CD4-positive, alpha-beta T cell treated with Interleukin-4 for 1 hour (primary cell): ENCODE measurements at regions not wholly inside any gene's neighbourhood (a gene's known extent, or its start where the extent isn't known, plus 50 kb on each side); places are given as distances from the start of the nearest gene placed in this dataset.
A peak's percentile ranks its signal among the peaks of the same experiment; 100 is the strongest.

ENCODE experiments used
- DNase-seq, 2 donors: peaks; one replicate each; pipeline ENCODE4 v3.0.0-alpha.2; 2020 to 2022

GRCh38 chr18:42271647-42272414, 316.8 kb downstream of the PIK3C3 start:
- no peak for DNase-seq

DNA sequence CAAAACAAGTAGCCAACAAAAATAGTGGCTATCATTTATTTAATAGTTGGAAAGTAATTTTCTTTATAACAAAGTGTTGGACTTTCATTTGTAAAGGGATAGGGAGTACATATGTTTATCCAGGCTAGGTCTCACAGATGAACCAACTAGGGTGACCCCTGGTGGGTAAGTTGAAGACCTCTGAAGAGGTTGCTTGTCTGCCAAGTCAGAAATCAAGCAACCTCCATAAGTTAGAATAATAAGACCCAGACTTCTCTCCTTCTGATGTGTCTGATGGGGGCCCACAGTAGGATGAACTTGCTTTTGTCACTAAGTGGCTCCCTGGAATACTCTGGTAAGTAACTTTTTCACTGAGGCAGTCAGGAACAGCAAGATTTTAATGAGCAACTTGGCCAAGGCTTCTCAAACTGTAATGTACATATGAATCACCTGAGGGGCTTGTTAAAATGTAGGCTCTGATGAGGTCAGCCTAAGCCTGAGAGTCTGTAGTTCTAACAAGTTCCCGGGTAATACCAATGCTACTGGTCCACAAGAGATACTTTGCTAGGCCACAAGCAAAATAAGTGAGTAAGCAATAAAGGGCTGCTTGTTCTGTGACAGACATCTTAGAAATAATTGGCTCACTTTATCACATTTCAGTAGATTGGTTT, 319.6 kb downstream of the PIK3C3 start:
- no peak for DNase-seq

- no peak for DNase-seq
These were observed 320.1 kb downstream of the PIK3C3 start for GRCh38 chr18:42275138-42275535.

DNA sequence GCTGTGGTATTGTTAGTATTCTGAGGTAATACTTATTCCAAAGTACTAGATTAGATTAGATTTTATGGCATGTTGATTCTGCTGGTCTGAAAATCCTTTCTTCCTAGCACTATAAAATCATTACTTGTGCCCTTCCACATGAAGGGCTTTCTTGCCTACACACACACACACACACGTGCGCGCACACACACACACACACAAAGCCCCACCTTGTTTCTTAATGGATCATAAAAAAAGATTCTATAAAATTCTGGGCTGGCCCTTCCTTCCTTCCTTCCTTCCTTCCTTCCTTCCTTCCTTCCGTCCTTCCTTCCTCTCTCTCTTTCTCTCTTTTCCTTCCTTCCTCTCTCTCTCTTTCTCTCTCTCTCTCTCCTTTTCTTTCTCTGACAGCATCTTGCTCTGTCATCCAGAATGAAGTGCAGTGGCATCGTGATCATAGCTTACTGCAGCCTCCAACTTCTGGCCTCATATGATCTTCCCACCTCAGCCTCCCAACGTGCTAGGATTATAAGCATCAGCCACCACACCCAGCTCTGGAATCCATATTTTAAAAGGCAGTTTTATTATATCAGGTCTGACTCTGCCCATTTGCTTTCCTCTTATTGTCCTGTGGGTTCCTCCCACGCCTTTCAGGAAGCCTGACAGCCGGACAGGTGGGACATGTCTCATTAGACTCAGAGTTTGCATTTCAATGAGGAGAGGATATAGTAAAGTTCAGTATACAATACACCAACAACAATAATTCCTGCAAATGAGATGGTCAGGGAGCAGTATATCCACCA, 321.1 kb downstream of the PIK3C3 start:
- no peak for DNase-seq

DNA sequence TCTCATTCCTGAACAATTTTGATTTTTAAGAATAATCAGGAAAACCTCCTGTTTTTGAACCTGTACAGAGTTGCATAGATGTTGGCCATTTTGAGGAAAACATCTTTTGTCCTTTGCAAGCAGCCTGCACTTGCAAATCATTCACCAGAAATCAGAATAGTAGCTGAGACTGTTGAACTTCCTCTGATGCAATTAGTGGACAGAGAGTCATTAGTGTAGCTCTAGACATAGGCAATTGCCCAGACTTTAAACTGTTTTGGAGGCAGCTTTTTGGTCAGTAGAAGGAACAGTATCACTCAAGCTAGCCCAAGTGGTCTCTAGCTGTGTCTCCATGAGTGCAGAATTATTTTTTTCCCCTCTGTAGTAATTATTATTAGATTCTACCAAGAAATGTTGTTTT, 326.1 kb downstream of the PIK3C3 start:
- no peak for DNase-seq

- no peak for DNase-seq
These were observed 326.8 kb downstream of the PIK3C3 start for GRCh38 chr18:42281851-42282250.

DNA sequence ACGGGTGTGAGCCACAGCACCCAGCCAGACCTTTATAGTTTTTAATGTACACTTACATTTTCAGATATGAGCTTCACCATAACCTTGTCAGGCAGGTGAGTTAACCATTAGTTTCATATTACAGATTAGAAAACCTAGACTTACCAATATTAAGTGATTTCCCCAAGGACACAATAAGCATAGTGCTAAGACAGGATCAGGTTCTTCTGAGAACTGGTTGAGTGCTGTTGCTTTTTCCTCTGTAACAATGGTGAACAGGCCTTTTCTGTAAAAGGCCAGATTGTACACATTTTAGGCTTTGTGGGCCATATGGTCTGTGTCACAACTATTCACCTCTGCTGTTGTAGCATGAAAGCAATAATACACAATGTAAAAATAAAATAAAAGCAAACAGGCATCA, 332.0 kb downstream of the PIK3C3 start:
- DNase-seq, result no peak

GRCh38 chr18:42288129-42288528, 333.1 kb downstream of the PIK3C3 start:
- DNase-seq, result no peak

DNA sequence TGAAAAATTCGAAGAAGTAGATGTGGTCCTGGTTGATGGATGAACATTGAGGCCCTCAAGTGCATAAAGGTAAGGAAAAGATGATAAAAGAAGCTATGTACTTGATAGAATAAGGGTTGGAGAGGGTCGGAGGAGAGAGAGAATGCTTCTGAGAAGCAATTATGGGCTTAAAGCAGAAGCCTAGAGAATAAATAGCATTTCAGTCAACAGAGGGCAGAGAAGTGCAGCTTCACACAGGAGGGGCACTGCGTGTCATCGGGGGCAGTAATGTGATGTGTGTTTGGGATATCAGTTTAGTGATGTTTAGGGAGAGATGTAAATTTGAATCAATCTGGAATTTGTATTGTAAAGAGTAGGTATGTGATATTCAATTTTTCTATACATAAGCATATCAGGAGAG, 334.5 kb downstream of the PIK3C3 start:
- DNase-seq, result no peak

GRCh38 chr18:42290318-42291307, 335.6 kb downstream of the PIK3C3 start:
- no peak for DNase-seq

DNA sequence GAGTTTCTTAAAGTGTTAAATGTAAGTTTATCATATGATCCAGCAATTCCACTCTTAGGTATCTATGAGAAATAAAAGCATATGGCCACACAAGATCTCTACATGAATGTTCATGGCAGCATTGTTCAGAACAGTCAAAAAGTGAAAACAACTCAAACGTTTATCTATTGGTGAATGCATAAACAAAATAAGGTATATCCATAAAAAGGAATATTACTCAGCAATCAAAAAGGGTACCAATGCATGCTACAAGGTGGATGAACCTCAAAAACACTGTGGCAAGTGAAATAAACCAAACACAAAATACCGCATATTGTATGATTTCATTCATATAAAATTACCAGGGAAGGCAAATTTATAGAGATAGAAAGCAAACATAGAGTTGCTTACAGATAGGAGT, 337.6 kb downstream of the PIK3C3 start:
- no peak for DNase-seq

DNA sequence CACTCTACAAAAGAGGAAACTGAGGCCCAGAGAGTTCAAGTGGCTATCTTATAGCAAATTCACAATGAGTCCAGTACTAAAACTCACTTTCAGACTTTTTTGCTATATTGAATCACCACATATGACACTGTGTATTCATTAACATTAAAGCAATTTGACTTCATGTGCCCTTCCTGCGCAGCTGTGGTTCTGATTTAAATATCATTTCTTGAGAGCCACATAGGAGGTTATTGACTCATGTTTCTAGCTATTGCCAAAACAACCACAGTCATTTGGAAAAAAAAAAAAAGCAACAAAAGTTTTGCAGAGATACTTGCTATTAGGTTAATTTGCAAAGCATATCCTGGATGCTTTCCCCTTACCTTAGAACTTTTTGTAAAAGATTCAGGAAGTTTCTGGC, 341.2 kb downstream of the PIK3C3 start:
- no peak for DNase-seq

DNA sequence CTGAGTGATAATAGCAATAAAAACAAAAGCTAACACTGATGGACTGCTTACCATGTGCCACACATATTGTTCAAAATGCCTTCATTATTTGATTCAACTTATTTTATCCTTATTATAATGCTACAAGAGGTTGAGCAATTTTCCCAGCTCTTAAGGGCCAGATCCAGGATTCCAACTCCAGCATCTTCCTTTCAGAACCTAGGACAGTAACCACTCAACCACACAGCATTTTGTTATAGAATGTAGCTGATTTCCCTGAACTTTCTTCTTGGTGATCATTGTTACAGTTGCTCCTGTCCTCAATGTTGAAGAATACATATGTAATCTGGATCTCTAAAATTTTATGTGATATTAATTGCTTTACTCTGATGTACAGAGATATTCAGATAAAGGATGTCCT, 341.7 kb downstream of the PIK3C3 start:
- DNase-seq, result no peak

GRCh38 chr18:42298759-42299675, 344.0 kb downstream of the PIK3C3 start:
- DNase-seq, result peak; percentile 16 to 43

DNA sequence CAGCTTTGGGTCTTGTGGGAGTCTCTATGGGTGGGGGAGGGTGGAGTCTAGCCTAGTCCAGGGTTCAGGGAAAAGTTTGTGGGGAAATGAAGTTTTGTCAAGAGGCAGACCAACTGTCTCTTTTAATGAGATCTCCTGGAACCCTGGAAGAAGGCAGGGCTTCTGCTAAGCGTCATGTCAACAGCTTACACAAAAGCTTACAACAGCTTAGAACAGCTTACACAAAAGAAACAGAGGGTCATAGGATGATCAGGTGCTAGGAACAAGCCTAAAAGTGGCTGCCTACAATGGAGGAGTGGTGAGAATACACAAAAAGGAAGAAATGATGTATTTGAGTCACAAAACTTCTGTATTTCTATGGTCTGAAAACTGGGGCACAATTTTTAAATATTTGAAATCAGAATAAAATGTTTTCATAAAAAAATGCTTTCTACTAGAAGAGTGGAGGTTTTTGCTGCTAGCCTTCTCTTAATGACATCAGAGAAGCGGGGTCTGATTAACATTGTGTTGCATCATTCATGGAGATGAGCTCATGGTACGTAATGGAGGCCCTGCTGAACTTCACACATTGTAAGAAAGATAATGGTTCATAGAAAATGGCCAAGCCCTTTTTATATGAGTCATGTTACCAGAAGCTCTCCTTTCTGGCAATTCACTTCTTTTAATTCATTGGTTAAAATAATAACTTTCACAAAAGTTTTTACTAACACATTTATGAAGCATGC, 351.0 kb downstream of the PIK3C3 start:
- DNase-seq, result no peak

DNA sequence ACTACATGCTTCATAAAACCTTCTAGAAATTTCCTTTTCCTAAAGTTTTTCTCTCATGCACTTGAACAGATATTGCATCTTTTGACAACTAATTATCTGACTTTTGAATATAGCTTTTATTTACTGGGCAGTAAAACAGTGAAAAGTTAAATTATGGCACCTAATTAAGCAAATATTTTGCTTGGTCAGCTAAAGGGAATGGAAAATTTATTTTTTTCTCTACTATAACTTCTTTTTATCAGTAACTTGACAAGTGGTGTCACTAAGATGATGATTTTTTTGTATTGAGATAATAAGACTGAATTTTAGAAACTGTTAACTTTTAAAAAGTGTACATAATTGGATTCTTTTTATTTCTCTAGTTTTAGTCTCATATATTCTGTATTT, 351.6 kb downstream of the PIK3C3 start:
- DNase-seq, result no peak

- no peak for DNase-seq
These were observed 355.9 kb downstream of the PIK3C3 start for GRCh38 chr18:42310956-42311355.

- no peak for DNase-seq
These were observed 371.7 kb downstream of the PIK3C3 start for GRCh38 chr18:42326752-42327151.

- no peak for DNase-seq
These were observed 373.9 kb downstream of the PIK3C3 start for GRCh38 chr18:42328931-42329330.

DNA sequence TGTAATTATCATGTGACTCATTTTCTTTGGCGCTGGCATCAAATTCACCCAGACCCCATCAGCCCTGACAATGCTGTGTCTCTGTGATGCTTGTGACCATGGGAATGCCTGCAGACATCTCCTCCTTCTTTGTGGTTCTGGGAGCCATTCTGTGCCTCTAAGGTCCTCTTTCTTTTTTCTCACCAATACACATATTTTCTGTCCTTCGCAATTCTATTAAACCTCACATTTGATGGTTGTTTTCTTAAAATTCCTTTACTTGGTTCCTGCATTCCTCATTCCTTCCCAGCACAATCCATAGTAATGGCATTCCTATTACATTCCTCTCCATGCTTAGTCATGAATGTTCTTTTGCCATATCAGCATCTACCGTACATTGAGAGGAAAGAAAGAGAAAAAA, 375.3 kb downstream of the PIK3C3 start:
- DNase-seq, result no peak

DNA sequence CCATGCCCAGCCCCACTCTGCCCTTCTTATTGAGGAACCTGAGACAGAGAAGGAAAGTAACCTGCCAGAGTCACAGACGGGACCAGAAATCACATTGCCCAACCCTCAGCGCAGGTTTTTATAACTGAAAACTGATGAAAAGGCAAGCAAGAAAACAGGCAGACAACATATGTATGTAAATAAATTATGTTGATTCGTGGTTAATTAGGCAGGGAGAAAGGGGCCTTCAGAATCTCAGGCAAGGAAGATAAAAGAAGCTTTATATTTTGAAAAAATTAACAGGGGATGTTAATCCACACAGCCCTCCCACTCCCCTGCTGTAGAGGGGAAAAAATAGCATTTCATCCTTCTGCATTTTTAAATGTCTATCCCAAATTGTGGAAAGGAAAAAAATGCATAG, 378.5 kb downstream of the PIK3C3 start:
- no peak for DNase-seq
